Natural killer cell (primary cell): ENCODE measurements at regions not wholly inside any gene's neighbourhood (a gene's known extent, or its start where the extent isn't known, plus 50 kb on each side); places are given as distances from the start of the nearest gene placed in this dataset.

Experiments used
- ATAC-seq, 3 donors: fragments of 150-1000 bp in 2 of 3; fragments of 200-7000 bp in 1 of 3; cut with Tn5 transposase; 1 replicate in 1 of 3; 2 replicates in 2 of 3; pipeline ENCODE4 v1.10.0; 2021; ENCODE audit warnings: mild to moderate bottlenecking in 2 of 3, moderate library complexity in 2 of 3
- DNase-seq, 2 donors: peaks; one replicate each; pipeline versions ENCODE4 v3.0.0 to v3.0.0-alpha.2; 2013 to 2021; ENCODE audit warnings: mixed read lengths in 1 of 2
- H3K27ac ChIP-seq: one replicate; pipeline ENCODE4 v1.5.1; 2013; ENCODE audit warnings: mild to moderate bottlenecking, low read length
- H3K27me3 ChIP-seq: one replicate; pipeline ENCODE4 v1.6.1; 2013; ENCODE audit warnings: low read length; ENCODE audit not compliant: control insufficient read depth, insufficient read depth
- H3K36me3 ChIP-seq: one replicate; pipeline ENCODE4 v1.6.1; 2013; ENCODE audit warnings: low read length; ENCODE audit not compliant: control insufficient read depth, insufficient read depth
- H3K4me1 ChIP-seq: one replicate; pipeline ENCODE4 v1.6.1; 2013; ENCODE audit warnings: low read length; ENCODE audit not compliant: control insufficient read depth, insufficient read depth
- H3K4me3 ChIP-seq: one replicate; pipeline ENCODE4 v1.5.1; 2013; ENCODE audit warnings: low read length
- H3K9me3 ChIP-seq: one replicate; pipeline ENCODE4 v1.6.1; 2013; ENCODE audit warnings: low read length; ENCODE audit not compliant: control insufficient read depth, insufficient read depth
- H3K27ac Mint-ChIP-seq, 2 donors: one replicate each; pipeline ENCODE4 v1.8.0; 2022; ENCODE audit warnings: mild to moderate bottlenecking in 2 of 2, mixed read lengths in 2 of 2, moderate library complexity in 1 of 2
- H3K27me3 Mint-ChIP-seq, 2 donors: one replicate each; pipeline ENCODE4 v1.8.0; 2022; ENCODE audit warnings: low read depth in 2 of 2, mixed read lengths in 2 of 2
- H3K36me3 Mint-ChIP-seq: one replicate; pipeline ENCODE4 v1.8.0; 2022; ENCODE audit warnings: mixed read lengths
- H3K4me1 Mint-ChIP-seq, 2 donors: one replicate each; pipeline ENCODE4 v1.8.0; 2022; ENCODE audit warnings: mixed read lengths in 2 of 2
- H3K4me3 Mint-ChIP-seq: one replicate; pipeline ENCODE4 v1.8.0; 2022; ENCODE audit warnings: mild to moderate bottlenecking, moderate library complexity, mixed read lengths
- H3K9me3 Mint-ChIP-seq, 2 donors: one replicate each; pipeline ENCODE4 v1.8.0; 2022; ENCODE audit warnings: mixed read lengths in 2 of 2
- WGBS: methylation state at CpG from one replicate; pipeline ENCODE4 v1.1.7; 2013; ENCODE audit warnings: missing lambda C conversion rate; ENCODE audit not compliant: insufficient coverage; 5-methylcytosine and 5-hydroxymethylcytosine counted together
- intact Hi-C: fragments of 100-400 bp; cut with micrococcal nuclease; formaldehyde crosslinking; loops from one replicate; pipeline ENCODE4 v1.14.2; 2022
- TF ChIP-seq, protein P1 (sequence below): fragments of 200-600 bp; IDR thresholded peaks from one replicate; pipeline ENCODE4 v1.8.0; 2022; ENCODE audit warnings: antibody characterized with exemption

- H3K36me3 Mint-ChIP-seq: no peaks in the 10 kb centered on the region
- Histone ChIP-seq H3K9me3 (no peaks in the 10 kb centered on the region), H3K27ac (no peak overlapping the region), H3K4me1 (no peaks in the 10 kb centered on the region), H3K4me3 (no peak overlapping the region), H3K36me3 (no peaks in the 10 kb centered on the region), H3K27me3 (no peaks in the 10 kb centered on the region)
- H3K4me1 Mint-ChIP-seq: no peaks in the 10 kb centered on the region
- no peak overlapping the region for H3K27ac Mint-ChIP-seq
- intact Hi-C loops: no loop called here
- TF ChIP-seq, protein P1, sequence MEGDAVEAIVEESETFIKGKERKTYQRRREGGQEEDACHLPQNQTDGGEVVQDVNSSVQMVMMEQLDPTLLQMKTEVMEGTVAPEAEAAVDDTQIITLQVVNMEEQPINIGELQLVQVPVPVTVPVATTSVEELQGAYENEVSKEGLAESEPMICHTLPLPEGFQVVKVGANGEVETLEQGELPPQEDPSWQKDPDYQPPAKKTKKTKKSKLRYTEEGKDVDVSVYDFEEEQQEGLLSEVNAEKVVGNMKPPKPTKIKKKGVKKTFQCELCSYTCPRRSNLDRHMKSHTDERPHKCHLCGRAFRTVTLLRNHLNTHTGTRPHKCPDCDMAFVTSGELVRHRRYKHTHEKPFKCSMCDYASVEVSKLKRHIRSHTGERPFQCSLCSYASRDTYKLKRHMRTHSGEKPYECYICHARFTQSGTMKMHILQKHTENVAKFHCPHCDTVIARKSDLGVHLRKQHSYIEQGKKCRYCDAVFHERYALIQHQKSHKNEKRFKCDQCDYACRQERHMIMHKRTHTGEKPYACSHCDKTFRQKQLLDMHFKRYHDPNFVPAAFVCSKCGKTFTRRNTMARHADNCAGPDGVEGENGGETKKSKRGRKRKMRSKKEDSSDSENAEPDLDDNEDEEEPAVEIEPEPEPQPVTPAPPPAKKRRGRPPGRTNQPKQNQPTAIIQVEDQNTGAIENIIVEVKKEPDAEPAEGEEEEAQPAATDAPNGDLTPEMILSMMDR: no peak
- 87% methylated on average over 6 of the region's 6 CpGs for WGBS
- DNase-seq (no peak), ATAC-seq (no peak)
- H3K9me3 Mint-ChIP-seq: peaks cover 0 to 9% of the 10 kb centered on the region in 2 donors
- no peaks in the 10 kb centered on the region for H3K27me3 Mint-ChIP-seq
- H3K4me3 Mint-ChIP-seq: no peak overlapping the region
Observed at GRCh38 chr9:14961372-14962068, 51.3 kb upstream of the FREM1 start.

DNA sequence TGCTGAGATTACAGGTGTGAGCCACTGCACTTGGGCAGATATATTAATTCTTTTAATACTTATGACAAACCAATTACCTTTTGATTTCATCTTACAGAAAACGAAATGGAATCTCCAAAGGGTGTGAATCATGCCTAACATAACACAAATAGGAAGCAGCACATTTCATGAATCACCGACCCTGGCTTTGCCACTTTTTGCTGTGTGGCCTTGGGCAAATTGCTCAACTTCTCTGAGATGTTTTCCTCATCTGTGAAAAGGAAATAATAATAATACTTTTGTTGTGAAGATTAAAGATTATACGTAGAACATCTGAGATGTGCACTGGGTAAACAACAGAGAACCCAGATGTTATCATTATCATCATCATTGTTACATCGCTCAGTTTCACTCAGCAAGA is 50.7 kb upstream of the FREM1 start:
- Histone ChIP-seq H3K9me3 (no peaks in the 10 kb centered on the region), H3K4me3 (no peak overlapping the region), H3K27ac (no peak overlapping the region), H3K4me1 (no peaks in the 10 kb centered on the region), H3K27me3 (no peaks in the 10 kb centered on the region), H3K36me3 (no peaks in the 10 kb centered on the region)
- H3K4me3 Mint-ChIP-seq: no peak overlapping the region
- H3K36me3 Mint-ChIP-seq: no peaks in the 10 kb centered on the region
- peaks cover 0 to 9% of the 10 kb centered on the region in 2 donors for H3K9me3 Mint-ChIP-seq
- no peaks in the 10 kb centered on the region for H3K27me3 Mint-ChIP-seq
- no peak for DNase-seq
- H3K4me1 Mint-ChIP-seq: no peaks in the 10 kb centered on the region
- no peak for ATAC-seq
- TF ChIP-seq, protein P1: no peak
- intact Hi-C loops: no loop called here
- WGBS: 76% methylated on average over 3 of the region's 4 CpGs
- H3K27ac Mint-ChIP-seq: no peak overlapping the region
